A549 (cell line): ENCODE measurements at regions not wholly inside any gene's neighbourhood (a gene's known extent, or its start where the extent isn't known, plus 50 kb on each side); places are given as distances from the start of the nearest gene placed in this dataset.

Source experiments
- ATAC-seq, 2 experiments: fragments of 200-7000 bp in 1 of 2; fragments of >200 bp in 1 of 2; cut with Nextera tagmentation in 1 of 2; cut with Tn5 transposase in 1 of 2; 3 replicates each; pipeline versions ENCODE4 v1.8.0 to v1.9.1; 2018 to 2020; ENCODE audit warnings: mild to moderate bottlenecking in 1 of 2, moderate library complexity in 1 of 2
- CTCF ChIA-PET: fragments of 300-600 bp; sonication (Branson Sonifier 250); formaldehyde crosslinking; extraction: SDS; loops from one replicate; lab custom pipeline; 2021; ENCODE audit warnings: antibody characterized with exemption, inconsistent platforms; lab: Yijun Ruan, JAX
- POLR2A ChIA-PET: fragments of 350-600 bp; formaldehyde crosslinking; extraction: SDS; loops from one replicate; lab custom pipeline; 2021; ENCODE audit warnings: antibody characterized with exemption, inconsistent platforms; lab: Yijun Ruan, JAX
- DNase-seq, 2 experiments: peaks; one replicate each; pipeline versions ENCODE4 v3.0.0 to v3.0.0-alpha.2; 2011 to 2016; ENCODE audit warnings: low read depth in 1 of 2, low spot score in 1 of 2
- FAIRE-seq: peaks from 2 replicates; lab custom pipeline; 2011; peaks lifted over from hg19 to GRCh38; lab: Jason Lieb, UNC
- H3K27ac ChIP-seq, 2 experiments: fragments of >200 bp; sonication (Bioruptor Twin); formaldehyde crosslinking; 3 replicates each; pipeline ENCODE4 v1.5.1; 2016 to 2017
- H3K4me1 ChIP-seq: fragments of >200 bp; sonication (Bioruptor Twin); formaldehyde crosslinking; 3 replicates; pipeline ENCODE4 v1.6.1; 2016
- H3K4me2 ChIP-seq: fragments of >200 bp; sonication (Bioruptor Twin); formaldehyde crosslinking; 3 replicates; pipeline ENCODE4 v1.6.1; 2016
- H3K4me3 ChIP-seq: fragments of >200 bp; sonication (Bioruptor Twin); formaldehyde crosslinking; 3 replicates; pipeline ENCODE4 v1.5.1; 2016
- H3K9me3 ChIP-seq: fragments of >200 bp; sonication (Bioruptor Twin); formaldehyde crosslinking; 3 replicates; pipeline ENCODE4 v1.6.1; 2016
- BHLHE40 ChIP-seq: IDR thresholded peaks from 2 replicates; pipeline ENCODE4 v1.6.1; 2012; ENCODE audit warnings: low read depth, low read length, inconsistent platforms
- CBX8 ChIP-seq: fragments of 200-600 bp; sonication (generic); IDR thresholded peaks from 2 replicates; pipeline ENCODE4 v1.6.1; 2016
- CHD2 ChIP-seq: fragments of 150-350 bp; IDR thresholded peaks from 2 replicates; pipeline ENCODE4 v1.6.1; 2014; ENCODE audit warnings: low read length; ENCODE audit not compliant: partially characterized antibody
- CHD4 ChIP-seq: fragments of 200-600 bp; sonication (generic); IDR thresholded peaks from 2 replicates; pipeline ENCODE4 v1.6.1; 2016; ENCODE audit warnings: antibody characterized with exemption, mild to moderate bottlenecking, borderline replicate concordance
- EP300 ChIP-seq, 2 experiments: fragments of >200 bp; sonication (Bioruptor Twin); formaldehyde crosslinking; IDR thresholded peaks; 2 replicates in 1 of 2; 3 replicates in 1 of 2; pipeline ENCODE4 v1.6.1; 2016 to 2017
- ESRRA ChIP-seq: fragments of 150-350 bp; IDR thresholded peaks from 2 replicates; pipeline ENCODE4 v1.6.1; 2014; ENCODE audit warnings: mild to moderate bottlenecking, low read length, borderline replicate concordance
- FOXS1 ChIP-seq: fragments of 250-450 bp; sonication (Bioruptor Pico); IDR thresholded peaks from 2 replicates; pipeline ENCODE4 v1.5.0; 2020; ENCODE audit warnings: mild to moderate bottlenecking, moderate library complexity
- HOXA7 ChIP-seq: fragments of 250-450 bp; sonication (Bioruptor Pico); IDR thresholded peaks from 2 replicates; pipeline ENCODE4 v1.5.0; 2020; ENCODE audit warnings: mild to moderate bottlenecking, moderate library complexity
- JUN ChIP-seq, 2 experiments: fragments of >200 bp; sonication (Bioruptor Twin); formaldehyde crosslinking; IDR thresholded peaks; 2 replicates in 1 of 2; 3 replicates in 1 of 2; pipeline ENCODE4 v1.6.1; 2016 to 2017
- KDM1A ChIP-seq: fragments of 200-600 bp; sonication (generic); IDR thresholded peaks from 2 replicates; pipeline ENCODE4 v1.6.1; 2016; ENCODE audit warnings: low read depth, mild to moderate bottlenecking
- MAFK ChIP-seq: fragments of 450-650 bp; IDR thresholded peaks from 2 replicates; pipeline ENCODE4 v1.6.1; 2014; ENCODE audit not compliant: partially characterized antibody
- NFE2L2 ChIP-seq: fragments of 150-350 bp; conservative IDR thresholded peaks from 2 replicates; pipeline ENCODE4 v1.6.1; 2014; ENCODE audit warnings: low read length
- RFX5 ChIP-seq: fragments of 450-650 bp; IDR thresholded peaks from 2 replicates; pipeline ENCODE4 v1.7.1; 2014; ENCODE audit warnings: antibody characterized with exemption, mild to moderate bottlenecking, moderate library complexity
- TP53 ChIP-seq: fragments of 250-450 bp; sonication (Bioruptor Pico); IDR thresholded peaks from 2 replicates; pipeline ENCODE4 v1.5.0; 2021; ENCODE audit warnings: mild to moderate bottlenecking, moderate library complexity
- ZC3H11A ChIP-seq: fragments of 450-650 bp; IDR thresholded peaks from 2 replicates; pipeline ENCODE4 v1.6.1; 2014; ENCODE audit warnings: antibody characterized with exemption, mild to moderate bottlenecking
- ZNF302 ChIP-seq: fragments of 250-450 bp; sonication (Bioruptor Pico); IDR thresholded peaks from 2 replicates; pipeline ENCODE4 v1.9.0; 2021; ENCODE audit warnings: inconsistent platforms, mild to moderate bottlenecking, moderate library complexity
- ZSCAN20 ChIP-seq: fragments of 250-450 bp; sonication (Bioruptor Pico); IDR thresholded peaks from 2 replicates; pipeline ENCODE4 v1.8.0; 2022; ENCODE audit warnings: mild to moderate bottlenecking, moderate library complexity
- WGBS: methylation state at CpG from one replicate; pipeline ENCODE4 v1.1.6; 2017; ENCODE audit errors: missing lambda C conversion rate; 5-methylcytosine and 5-hydroxymethylcytosine counted together
- TF ChIP-seq, protein P1 (sequence below): fragments of 250-450 bp; sonication (Bioruptor Pico); IDR thresholded peaks from 2 replicates; pipeline ENCODE4 v1.5.0; 2020; ENCODE audit warnings: low read depth, mild to moderate bottlenecking, moderate library complexity
- TF ChIP-seq, protein P2 (sequence below): fragments of 450-650 bp; IDR thresholded peaks from 2 replicates; pipeline ENCODE4 v1.6.1; 2014; ENCODE audit warnings: antibody characterized with exemption
- TF ChIP-seq, protein P3 (sequence below): IDR thresholded peaks from 2 replicates; pipeline ENCODE4 v1.6.1; 2012
- TF ChIP-seq, protein P4 (sequence below): fragments of 150-350 bp; IDR thresholded peaks from 2 replicates; pipeline ENCODE4 v1.6.1; 2014; ENCODE audit warnings: low read depth, mild to moderate bottlenecking, low read length

DNA sequence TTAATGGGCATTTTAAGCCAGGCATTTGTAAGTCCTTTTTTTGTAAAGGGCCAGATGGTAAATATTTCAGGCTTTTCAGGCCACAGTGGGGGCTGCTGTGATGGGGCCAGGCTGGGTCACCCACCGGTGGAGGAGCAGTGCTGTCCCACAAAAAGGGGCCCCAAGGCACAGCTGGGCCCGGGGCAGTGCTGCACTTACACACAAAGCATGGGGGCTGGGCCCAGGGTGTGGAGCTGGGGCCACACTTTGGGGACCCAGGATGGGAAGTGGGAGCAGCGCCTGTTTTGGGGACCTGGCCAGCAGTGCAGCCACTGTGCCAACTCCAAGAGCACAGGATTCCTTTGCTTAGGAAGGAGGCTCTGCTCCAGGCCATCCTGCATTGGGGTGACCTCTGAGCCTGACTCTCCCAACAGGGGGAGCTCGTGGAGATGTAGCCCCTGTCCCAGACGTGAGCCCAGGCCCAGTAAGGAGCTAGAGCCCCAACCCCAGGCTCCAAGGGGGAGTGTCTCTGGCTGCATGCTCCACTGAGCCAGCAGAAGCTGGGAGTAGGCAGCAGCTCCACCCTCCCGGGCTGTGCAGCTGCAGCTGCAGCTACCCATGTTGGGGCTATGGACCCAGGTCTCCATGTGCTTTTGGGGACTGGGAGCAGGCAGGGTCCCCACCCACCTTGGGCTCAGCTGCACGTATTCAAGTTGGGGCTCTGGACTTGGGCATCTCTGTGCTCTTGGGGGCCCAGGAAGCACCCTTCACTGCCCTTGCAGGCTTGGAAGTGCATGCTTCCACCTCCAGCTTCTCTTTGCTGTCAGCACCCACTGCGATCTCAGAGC, 1036.5 kb upstream of the CNTNAP5 start:
- TF ChIP-seq ESRRA (no peak), CHD2 (no peak), FOXS1 (no peak), NFE2L2 (no peak), TP53 (CRISPR knock-in tag) (no peak), ZC3H11A (no peak), CBX8 (no peak), EP300 (IDR thresholded peaks at IDR 0.05) (no peak), MAFK (no peak)
- TF ChIP-seq, all 56 proteins: peak for 0
- ChIA-PET POLR2A (no interaction called here), CTCF (no interaction called here)
- H3K4me2 ChIP-seq: no peak overlapping the region
- H3K4me3 ChIP-seq: no peak overlapping the region
- no peaks in the 10 kb centered on the region; the same call in 2 of the 3 replicates for H3K9me3 ChIP-seq
- WGBS: 11% methylated on average over 2 of the region's 8 CpGs
- no peak for ATAC-seq
- no peak for FAIRE-seq
- H3K27ac ChIP-seq: no peak overlapping the region
- no peaks in the 10 kb centered on the region for H3K4me1 ChIP-seq
- no peak for DNase-seq

DNA sequence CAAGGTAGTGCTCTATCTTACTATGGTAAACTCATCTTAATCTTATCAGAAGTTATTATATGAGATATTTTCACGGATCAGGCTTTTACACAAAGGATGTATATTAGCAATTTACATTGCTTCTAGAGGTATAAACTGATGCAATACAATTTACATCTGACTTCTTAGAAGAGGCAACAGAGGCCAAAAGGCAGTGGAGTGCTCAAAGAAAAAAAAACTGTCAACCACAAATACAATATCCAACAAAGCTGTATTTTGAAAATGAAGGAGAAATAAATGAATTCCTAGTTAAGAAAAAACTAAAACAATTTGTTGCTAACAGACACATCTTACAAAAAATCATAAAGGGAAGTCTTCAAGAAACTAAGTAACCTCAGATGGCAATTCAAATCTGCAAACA, 1031.5 kb upstream of the CNTNAP5 start:
- no peak for TF ChIP-seq CHD2
- no peak for TF ChIP-seq RFX5
- no peak for TF ChIP-seq HOXA7 (CRISPR knock-in tag)
- TF ChIP-seq CHD4: no peak
- no peak for TF ChIP-seq ZC3H11A
- TF ChIP-seq, protein P1, sequence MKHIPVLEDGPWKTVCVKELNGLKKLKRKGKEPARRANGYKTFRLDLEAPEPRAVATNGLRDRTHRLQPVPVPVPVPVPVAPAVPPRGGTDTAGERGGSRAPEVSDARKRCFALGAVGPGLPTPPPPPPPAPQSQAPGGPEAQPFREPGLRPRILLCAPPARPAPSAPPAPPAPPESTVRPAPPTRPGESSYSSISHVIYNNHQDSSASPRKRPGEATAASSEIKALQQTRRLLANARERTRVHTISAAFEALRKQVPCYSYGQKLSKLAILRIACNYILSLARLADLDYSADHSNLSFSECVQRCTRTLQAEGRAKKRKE (CRISPR knock-in tag): no peak
- TF ChIP-seq, protein P2, sequence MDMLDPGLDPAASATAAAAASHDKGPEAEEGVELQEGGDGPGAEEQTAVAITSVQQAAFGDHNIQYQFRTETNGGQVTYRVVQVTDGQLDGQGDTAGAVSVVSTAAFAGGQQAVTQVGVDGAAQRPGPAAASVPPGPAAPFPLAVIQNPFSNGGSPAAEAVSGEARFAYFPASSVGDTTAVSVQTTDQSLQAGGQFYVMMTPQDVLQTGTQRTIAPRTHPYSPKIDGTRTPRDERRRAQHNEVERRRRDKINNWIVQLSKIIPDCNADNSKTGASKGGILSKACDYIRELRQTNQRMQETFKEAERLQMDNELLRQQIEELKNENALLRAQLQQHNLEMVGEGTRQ: no peak
- TF ChIP-seq, protein P3, sequence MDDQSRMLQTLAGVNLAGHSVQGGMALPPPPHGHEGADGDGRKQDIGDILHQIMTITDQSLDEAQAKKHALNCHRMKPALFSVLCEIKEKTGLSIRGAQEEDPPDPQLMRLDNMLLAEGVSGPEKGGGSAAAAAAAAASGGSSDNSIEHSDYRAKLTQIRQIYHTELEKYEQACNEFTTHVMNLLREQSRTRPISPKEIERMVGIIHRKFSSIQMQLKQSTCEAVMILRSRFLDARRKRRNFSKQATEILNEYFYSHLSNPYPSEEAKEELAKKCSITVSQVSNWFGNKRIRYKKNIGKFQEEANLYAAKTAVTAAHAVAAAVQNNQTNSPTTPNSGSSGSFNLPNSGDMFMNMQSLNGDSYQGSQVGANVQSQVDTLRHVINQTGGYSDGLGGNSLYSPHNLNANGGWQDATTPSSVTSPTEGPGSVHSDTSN: no peak
- no peak for TF ChIP-seq BHLHE40
- TF ChIP-seq ZNF302: no peak
- TF ChIP-seq, protein P4, sequence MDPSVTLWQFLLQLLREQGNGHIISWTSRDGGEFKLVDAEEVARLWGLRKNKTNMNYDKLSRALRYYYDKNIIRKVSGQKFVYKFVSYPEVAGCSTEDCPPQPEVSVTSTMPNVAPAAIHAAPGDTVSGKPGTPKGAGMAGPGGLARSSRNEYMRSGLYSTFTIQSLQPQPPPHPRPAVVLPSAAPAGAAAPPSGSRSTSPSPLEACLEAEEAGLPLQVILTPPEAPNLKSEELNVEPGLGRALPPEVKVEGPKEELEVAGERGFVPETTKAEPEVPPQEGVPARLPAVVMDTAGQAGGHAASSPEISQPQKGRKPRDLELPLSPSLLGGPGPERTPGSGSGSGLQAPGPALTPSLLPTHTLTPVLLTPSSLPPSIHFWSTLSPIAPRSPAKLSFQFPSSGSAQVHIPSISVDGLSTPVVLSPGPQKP: no peak
- no peak for TF ChIP-seq JUN (IDR thresholded peaks at IDR 0.05)
- TF ChIP-seq FOXS1: no peak
- no peak for TF ChIP-seq ZSCAN20
- TF ChIP-seq KDM1A: no peak
- DNase-seq (no peak), ATAC-seq (no peak), FAIRE-seq (no peak)
- no peak overlapping the region for H3K4me2 ChIP-seq
- no peak overlapping the region for H3K4me3 ChIP-seq
- H3K4me1 ChIP-seq: no peaks in the 10 kb centered on the region
- 0% methylated on average over 1 of the region's 1 CpG for WGBS
- ChIA-PET POLR2A (no interaction called here), CTCF (no interaction called here)
- no peak overlapping the region for H3K27ac ChIP-seq
- no peaks in the 10 kb centered on the region; the same call in 2 of the 3 replicates for H3K9me3 ChIP-seq
